ENCODE measurements at regions not wholly inside any gene's neighbourhood (a gene's known extent, or its start where the extent isn't known, plus 50 kb on each side); places are given as distances from the start of the nearest gene placed in this dataset.

DNA sequence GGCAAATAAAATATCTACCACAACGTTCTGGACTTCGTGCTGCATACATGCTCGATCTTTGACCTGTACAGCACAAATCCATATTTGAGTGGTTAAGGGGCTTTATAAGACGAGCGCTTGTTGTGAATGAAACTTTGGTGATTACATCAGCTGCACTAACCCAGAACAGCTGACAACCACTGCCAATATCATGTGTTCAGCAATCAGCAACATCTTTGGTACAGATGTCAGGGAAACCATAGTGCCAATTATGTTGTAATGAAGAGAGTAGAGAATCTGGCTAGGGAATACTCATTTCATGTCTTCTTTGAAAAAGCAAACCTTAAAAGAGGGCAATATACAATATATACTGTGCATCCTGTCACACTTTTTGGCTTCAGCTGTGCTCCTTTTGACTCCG, 188.6 kb upstream of the NT5E start:
- no peak for TF ChIP-seq EZH2 (IDR thresholded peaks at IDR 0.05; ENCODE audit: insufficient read depth, low read length)
- TF ChIP-seq, protein P1, sequence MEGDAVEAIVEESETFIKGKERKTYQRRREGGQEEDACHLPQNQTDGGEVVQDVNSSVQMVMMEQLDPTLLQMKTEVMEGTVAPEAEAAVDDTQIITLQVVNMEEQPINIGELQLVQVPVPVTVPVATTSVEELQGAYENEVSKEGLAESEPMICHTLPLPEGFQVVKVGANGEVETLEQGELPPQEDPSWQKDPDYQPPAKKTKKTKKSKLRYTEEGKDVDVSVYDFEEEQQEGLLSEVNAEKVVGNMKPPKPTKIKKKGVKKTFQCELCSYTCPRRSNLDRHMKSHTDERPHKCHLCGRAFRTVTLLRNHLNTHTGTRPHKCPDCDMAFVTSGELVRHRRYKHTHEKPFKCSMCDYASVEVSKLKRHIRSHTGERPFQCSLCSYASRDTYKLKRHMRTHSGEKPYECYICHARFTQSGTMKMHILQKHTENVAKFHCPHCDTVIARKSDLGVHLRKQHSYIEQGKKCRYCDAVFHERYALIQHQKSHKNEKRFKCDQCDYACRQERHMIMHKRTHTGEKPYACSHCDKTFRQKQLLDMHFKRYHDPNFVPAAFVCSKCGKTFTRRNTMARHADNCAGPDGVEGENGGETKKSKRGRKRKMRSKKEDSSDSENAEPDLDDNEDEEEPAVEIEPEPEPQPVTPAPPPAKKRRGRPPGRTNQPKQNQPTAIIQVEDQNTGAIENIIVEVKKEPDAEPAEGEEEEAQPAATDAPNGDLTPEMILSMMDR (IDR thresholded peaks at IDR 0.05; ENCODE audit: insufficient read depth, low read depth, low read length), result no peak
